ENCODE measurements at regions not wholly inside any gene's neighbourhood (a gene's known extent, or its start where the extent isn't known, plus 50 kb on each side); places are given as distances from the start of the nearest gene placed in this dataset.

GRCh38 chr6:21469213-21469612, 124.3 kb upstream of the SOX4 start:
- DNase-seq (ENCODE audit: low read depth), result no peak

GRCh38 chr6:21476112-21476511, 117.4 kb upstream of the SOX4 start:
- no peak for DNase-seq (ENCODE audit: low read depth)

GRCh38 chr6:21478411-21478810, 115.1 kb upstream of the SOX4 start:
- DNase-seq (ENCODE audit: low read depth), result no peak

DNA sequence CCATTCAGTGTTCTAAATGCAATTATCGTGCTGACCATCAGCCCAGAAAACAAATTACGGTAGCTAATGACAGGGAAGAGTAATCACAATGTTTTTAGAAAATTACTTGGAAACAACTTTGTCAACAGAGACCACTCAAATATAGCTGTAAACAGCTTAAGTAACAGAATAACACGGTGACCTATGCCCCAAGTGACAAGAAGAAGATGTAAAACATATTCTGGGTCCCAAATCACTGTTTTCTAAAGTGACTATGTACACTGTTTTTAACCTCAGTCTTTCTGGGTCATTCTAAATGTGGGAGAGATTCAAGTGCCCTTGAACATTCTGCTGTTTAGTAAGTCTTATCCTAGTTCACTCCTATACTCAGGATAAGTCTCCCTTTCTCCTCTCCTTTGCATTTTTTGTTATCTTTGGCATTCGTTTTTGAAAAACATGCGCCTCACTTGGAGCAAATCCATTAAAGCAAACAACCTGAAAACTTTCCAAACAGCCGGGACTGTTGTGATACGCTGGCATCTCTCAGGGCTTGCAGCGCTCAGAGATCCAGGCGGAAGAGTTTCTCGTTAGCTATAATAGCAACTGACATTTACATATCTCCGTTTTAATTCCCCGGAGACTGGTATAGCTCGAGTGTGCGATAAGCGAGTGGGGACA, 114.5 kb upstream of the SOX4 start:
- DNase-seq (ENCODE audit: low read depth), result no peak

DNA sequence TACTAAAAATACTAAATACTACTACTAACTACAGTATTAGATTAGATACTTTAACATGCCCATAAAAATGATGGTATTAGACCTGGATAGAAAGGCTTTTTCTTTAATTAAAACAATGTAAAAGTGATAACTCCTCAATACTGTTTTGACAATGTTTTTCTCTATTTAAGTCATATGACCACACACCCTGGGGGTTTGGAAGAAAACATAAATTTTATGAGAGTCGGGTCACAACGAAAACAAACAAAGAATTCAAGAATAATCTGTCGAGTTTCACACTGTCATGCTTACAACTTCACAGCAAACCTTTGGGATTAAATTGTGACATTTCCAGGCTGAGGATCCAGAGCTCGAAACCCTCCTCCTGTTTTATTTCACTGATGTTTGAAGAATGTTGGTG, 107.4 kb upstream of the SOX4 start:
- DNase-seq (ENCODE audit: low read depth), result no peak

DNA sequence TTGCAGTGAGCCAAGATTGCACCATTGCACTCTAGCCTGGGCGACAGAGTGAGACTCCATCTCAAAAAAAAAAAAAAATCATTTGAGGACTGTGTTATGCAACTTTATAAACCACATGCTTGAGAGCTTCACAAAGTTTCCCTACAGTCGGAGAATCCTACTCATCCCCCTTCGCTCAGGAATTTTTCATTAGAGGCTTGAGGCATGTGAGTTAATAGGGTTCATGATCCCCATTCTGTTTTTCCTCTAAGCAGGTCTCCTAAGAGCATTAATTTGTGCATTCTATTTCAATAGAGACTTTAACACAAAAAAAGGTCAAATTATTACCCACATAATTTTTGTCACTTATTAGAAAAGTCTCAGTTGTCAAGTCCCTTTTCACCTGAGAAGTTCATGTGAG, 103.7 kb upstream of the SOX4 start:
- DNase-seq (ENCODE audit: low read depth), result no peak

DNA sequence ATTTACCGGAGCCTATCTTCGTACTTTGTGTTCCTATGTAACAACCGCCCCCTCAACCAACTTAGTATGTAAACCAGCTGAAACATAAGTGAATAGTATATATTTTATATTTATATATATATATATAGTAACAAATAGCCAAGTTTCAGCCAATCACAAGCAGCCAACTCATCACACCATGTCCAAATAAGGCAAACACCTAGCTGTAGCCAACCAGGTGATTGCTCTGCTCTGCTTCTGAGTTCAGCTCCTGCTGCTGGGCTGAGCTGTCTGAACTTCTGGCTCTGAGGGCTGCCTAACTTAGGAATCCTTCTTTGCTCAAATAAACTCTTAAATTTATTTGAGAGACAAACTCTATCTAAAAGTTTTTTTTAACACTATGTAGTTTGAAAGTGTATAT, 101.6 kb upstream of the SOX4 start:
- no peak for DNase-seq (ENCODE audit: low read depth)

DNA sequence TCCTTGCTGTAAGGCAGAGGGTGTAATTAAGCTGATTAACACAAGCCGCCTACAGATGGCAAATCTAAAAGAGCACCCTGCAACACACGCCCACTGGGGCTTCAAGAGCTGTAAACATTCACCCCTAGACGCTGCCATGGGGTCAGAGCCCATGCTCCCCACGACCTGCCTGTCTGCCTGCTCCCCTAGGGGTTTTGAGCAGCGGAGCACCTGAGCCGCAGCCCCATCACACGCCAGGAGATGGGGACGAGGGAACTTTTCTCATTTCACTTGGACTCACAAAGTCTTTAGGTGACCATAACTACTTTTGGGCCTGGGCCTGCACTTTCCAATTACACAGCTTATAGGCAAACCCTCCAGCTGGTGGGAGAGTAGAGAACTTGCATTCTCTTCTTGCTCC, 99.0 kb upstream of the SOX4 start:
- no peak for DNase-seq (ENCODE audit: low read depth)

DNA sequence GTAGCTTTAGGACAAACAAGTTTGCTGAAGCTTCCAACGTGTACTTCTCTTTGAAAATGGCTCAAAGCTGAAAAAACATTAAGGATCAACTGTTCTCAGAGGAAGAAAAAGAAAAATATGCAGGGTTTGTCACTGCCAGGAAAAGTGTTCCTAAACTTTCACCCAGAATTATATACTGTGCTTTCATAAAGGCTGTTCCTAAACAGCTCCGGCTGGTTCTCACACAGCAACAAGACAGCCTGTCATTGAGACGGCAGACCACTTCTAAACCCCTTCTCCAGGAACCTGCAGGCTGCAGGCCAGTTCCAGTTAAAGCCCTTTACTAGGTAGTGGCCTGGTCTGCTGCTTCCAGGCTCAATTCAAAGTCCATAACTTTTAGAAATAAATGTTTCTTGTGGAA, 97.4 kb upstream of the SOX4 start:
- DNase-seq (ENCODE audit: low read depth), result no peak

DNA sequence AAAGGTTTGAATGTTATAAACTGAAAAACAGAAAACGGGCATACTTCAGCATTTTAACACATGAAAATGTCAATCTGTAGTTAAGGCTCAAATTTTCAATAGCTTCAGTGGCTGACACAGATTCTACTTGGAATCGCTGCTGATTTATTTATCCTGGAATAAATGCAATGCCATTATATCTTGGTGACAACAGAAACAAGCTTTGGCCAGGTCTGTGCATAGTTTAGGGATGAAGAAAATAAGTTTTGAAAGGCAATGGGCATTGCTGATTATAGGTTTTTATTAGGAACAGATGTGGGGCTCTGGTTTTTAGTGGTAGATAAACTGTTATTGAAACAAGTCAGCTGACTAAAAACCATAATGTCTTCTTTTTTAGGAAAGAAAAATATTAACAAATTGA, 96.8 kb upstream of the SOX4 start:
- no peak for DNase-seq (ENCODE audit: low read depth)

DNA sequence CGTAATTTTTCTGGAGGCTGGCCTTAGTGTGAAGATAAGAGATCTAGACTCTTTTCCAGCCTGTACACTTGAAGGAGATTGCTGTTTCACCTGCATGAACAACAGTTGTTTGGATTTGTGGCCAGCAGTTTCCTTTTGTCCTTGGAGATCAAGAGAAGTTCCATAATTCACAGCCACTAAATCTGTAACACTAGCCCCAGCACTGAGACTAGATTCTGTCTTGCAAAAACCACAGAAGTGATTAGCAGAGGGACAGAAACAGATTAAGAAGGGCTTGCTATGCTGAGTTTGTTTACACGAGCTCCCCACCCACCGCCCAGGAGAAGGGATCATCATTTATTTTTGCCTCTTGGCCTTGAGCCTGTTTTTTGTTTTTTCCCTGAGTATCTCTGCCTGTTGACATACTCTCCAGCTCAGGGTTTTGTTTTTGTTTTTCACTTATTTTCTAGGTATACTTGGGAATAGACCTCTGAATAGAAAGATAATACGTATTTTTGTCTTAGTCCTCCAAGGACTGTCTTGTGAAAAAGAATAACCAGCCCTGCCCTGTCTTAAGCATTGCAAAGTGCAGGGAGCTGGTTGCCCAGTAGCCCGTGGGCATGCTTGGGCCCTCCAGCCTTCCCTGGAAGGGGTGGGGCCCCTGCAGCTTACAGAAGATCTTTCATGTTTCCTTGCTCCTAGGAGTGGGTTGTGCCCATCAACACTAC, 93.1 kb upstream of the SOX4 start:
- no peak for DNase-seq (ENCODE audit: low read depth)

- no peak for DNase-seq (ENCODE audit: low read depth)
Measured at GRCh38 chr6:21501021-21501354, 92.6 kb upstream of the SOX4 start.

- no peak for DNase-seq (ENCODE audit: low read depth)
Measured at GRCh38 chr6:21501815-21502214, 91.7 kb upstream of the SOX4 start.

GRCh38 chr6:21502682-21503081, 90.9 kb upstream of the SOX4 start:
- no peak for DNase-seq (ENCODE audit: low read depth)

DNA sequence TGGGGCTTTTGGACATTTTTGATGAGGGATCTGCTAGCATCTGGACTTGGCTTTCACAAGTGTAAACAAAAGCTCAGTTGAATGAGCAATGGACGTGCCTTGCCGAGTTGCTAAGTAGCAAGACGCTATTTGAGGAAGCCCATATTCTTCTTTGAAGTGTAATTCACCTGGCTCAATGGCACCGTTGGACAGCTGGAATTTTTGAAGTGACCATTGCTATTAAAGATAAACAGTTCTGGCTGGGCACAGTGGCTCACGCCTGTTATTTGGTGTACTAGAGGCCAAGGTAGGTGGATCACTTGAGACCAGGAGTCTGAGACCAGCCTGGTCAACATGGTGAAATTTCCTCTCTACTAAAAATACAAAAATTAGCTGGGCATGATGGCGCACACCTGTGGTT, 88.8 kb upstream of the SOX4 start:
- no peak for DNase-seq (ENCODE audit: low read depth)

DNA sequence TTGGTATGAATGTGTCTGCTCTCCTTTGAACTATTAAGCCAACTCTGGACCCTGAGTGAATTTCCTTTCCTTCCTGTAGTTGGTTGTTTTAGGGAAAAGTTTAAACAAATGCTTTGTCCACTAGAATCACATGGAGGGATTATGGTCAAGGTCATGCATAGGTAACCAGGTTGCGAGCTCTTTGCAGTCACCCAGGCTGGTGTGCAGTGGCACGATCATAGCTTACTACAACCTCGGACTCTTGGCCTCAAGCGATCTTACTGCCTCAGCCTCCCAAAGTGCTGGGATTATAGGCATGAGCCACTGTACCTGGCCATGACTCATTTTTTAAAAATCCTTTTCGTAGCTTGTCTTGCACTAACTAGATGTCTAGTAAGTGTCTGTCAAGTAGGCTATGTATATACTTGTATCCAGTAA, 88.0 kb upstream of the SOX4 start:
- DNase-seq (ENCODE audit: low read depth), result no peak

DNA sequence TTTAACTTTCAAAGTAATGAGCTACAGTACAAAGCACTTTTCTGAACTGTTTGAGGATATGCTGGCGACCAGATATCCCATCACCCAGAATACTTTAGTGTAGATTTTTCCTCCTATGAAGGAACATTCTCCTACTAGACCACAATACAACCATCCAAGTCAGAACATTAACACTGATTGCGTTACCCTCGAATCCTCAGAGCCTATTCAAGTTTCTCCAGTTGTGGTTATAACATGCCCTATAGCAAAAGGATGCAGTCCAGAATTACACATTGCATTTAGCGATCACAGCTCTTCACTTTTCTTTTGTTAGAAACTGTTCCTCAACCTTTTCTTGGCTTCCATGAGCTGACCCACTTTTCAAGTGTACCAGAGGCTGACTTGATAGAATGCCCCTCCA, 87.4 kb upstream of the SOX4 start:
- DNase-seq (ENCODE audit: low read depth), result no peak

GRCh38 chr6:21507811-21508210, 85.7 kb upstream of the SOX4 start:
- peak; percentile 14 for DNase-seq (ENCODE audit: low read depth)

DNA sequence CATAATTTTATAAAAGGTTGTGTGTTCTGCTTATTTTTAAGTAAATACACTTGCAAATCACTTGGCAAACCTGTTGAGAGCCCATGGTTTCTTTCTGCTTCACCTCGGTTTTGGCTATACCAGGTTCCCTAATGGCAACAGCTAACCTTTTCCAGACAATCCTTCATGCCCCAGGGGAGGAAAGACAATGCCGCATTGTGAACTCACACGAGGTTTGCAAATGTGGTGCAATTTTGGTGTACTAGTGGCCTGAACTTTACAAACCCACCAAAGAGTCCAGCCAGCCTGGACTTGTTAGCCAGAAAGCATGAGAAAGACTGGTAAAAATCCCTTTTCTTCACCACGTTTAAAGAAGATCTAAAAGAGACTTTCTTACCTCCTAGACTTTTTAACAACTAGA, 84.8 kb upstream of the SOX4 start:
- DNase-seq (ENCODE audit: low read depth), result no peak

DNA sequence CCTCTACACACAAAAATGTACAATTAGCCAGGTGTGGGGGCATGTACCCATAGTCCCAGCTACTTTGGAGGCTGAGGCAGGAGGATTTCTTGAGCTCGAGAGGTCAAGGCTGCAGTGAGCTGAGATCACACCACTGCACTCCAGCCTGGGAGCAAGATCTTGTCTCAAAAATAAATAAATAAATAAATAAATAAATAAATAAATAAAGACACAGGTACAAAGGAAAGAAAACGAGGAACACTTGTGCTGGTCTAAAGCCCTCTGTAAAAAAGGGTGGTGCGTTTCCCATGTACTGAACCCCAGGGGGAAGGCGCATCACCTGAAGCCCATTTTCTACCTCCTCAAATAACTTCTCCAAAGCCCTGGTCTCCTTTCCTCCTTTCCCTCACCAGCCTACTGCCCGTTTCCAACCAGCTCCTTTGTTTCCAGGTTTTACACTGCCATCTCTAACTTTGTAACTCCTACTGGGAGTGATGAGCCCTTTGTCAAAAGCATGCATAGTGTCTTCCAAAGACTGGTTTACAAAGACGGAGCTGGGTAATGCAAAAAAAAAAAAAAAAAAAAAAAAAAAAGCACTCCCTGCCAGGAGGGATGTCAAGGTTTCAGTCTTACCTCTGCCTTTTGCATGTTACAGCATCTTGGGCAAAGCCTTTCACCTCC, 81.5 kb upstream of the SOX4 start:
- no peak for DNase-seq (ENCODE audit: low read depth)

DNA sequence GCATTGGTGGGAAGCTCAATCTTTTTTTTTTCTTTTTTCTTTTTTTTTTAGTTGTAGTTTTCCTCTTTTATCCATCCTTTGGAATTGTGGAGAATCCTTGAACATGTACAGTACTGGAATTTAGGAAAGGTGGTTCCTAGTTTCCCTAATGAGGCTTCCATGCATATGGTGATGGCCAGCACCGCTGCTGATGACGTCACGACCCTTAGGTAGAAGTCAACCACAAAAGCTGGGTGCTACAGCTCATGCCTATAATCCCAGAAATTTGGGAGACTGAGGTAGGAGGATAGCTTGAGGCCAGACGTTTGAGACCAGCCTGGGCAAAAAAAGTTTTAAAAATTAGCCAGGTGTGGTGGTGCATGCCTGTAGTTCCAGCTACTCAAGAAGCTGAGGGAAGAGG, 79.3 kb upstream of the SOX4 start:
- DNase-seq (ENCODE audit: low read depth), result no peak

- DNase-seq (ENCODE audit: low read depth), result no peak
Measured at GRCh38 chr6:21518317-21518716, 75.2 kb upstream of the SOX4 start.

DNA sequence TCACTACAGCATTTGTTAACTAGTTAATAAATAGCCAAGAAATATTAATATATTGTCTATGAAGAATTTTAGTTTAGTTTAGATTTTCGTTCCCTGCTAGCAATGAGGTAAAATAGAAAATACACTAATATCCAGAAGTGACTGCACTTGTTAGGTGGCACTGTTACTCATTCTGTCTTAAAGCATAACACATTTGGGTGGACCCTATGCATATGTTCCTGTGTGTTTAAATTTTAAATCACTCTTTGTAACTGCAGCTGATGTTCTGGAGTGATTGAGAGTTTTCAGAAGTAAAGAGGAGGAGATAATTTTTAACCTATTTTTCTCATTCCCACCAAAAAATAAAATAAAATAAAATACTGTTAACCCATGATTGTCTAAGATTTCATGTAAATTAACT, 73.9 kb upstream of the SOX4 start:
- no peak for DNase-seq (ENCODE audit: low read depth)

- DNase-seq (ENCODE audit: low read depth), result no peak
Measured at GRCh38 chr6:21521276-21521675, 72.3 kb upstream of the SOX4 start.
